Trophoblast cell (in vitro differentiated cells and primary cell): ENCODE measurements at regions not wholly inside any gene's neighbourhood (a gene's known extent, or its start where the extent isn't known, plus 50 kb on each side); places are given as distances from the start of the nearest gene placed in this dataset.

ENCODE experiments used
- DNase-seq, 2 donors: peaks; one replicate each; pipeline ENCODE4 v3.0.0-alpha.2; 2016
- H2AFZ ChIP-seq: 2 replicates; pipeline ENCODE4 v1.6.1; 2013; ENCODE audit warnings: low read length, moderate library complexity, mild to moderate bottlenecking; ENCODE audit not compliant: insufficient read depth, poor library complexity
- H2AK5ac ChIP-seq: 2 replicates; pipeline ENCODE4 v1.6.1; 2013; ENCODE audit warnings: mild to moderate bottlenecking, low read length
- H2BK120ac ChIP-seq: 2 replicates; pipeline ENCODE4 v1.6.1; 2013; ENCODE audit warnings: low read length, mild to moderate bottlenecking, moderate library complexity; ENCODE audit not compliant: insufficient read depth, poor library complexity
- H2BK12ac ChIP-seq: 2 replicates; pipeline ENCODE4 v1.6.1; 2013; ENCODE audit warnings: mild to moderate bottlenecking, low read length, moderate library complexity
- H2BK5ac ChIP-seq: 2 replicates; pipeline ENCODE4 v1.6.1; 2013; ENCODE audit warnings: low read length, low read depth, moderate library complexity, mild to moderate bottlenecking; ENCODE audit not compliant: poor library complexity
- H3K14ac ChIP-seq: 2 replicates; pipeline ENCODE4 v1.6.1; 2013; ENCODE audit warnings: mild to moderate bottlenecking, low read length
- H3K18ac ChIP-seq: 2 replicates; pipeline ENCODE4 v1.6.1; 2013; ENCODE audit warnings: mild to moderate bottlenecking, low read length
- H3K23ac ChIP-seq: 2 replicates; pipeline ENCODE4 v1.6.1; 2013; ENCODE audit warnings: low read length
- H3K27ac ChIP-seq: 2 replicates; pipeline ENCODE4 v1.5.1; 2013; ENCODE audit warnings: low read depth, mild to moderate bottlenecking, inconsistent platforms, low read length, moderate library complexity
- H3K27me3 ChIP-seq: 2 replicates; pipeline ENCODE4 v1.6.1; 2013; ENCODE audit warnings: inconsistent platforms, mild to moderate bottlenecking, low read length, moderate library complexity; ENCODE audit not compliant: insufficient read depth
- H3K36me3 ChIP-seq, 2 experiments: 1 replicate in 1 of 2; 2 replicates in 1 of 2; pipeline ENCODE4 v1.6.1; 2013; ENCODE audit warnings: low read length in 2 of 2, mild to moderate bottlenecking in 2 of 2, moderate library complexity in 1 of 2; ENCODE audit not compliant: insufficient read depth in 2 of 2, control insufficient read depth in 1 of 2
- H3K4ac ChIP-seq: 2 replicates; pipeline ENCODE4 v1.6.1; 2013; ENCODE audit warnings: low read depth, mild to moderate bottlenecking, low read length, moderate library complexity
- H3K4me1 ChIP-seq, 2 experiments: 1 replicate in 1 of 2; 2 replicates in 1 of 2; pipeline ENCODE4 v1.6.1; 2013; ENCODE audit warnings: low read length in 2 of 2, mild to moderate bottlenecking in 2 of 2, moderate library complexity in 1 of 2; ENCODE audit not compliant: insufficient read depth in 2 of 2, control insufficient read depth in 1 of 2
- H3K4me2 ChIP-seq: 2 replicates; pipeline ENCODE4 v1.6.1; 2013; ENCODE audit warnings: inconsistent platforms, mild to moderate bottlenecking, low read length, moderate library complexity
- H3K4me3 ChIP-seq: 2 replicates; pipeline ENCODE4 v1.5.1; 2013; ENCODE audit warnings: mild to moderate bottlenecking, low read depth, low read length, inconsistent platforms
- H3K79me1 ChIP-seq: one replicate; pipeline ENCODE4 v1.6.1; 2013; ENCODE audit warnings: low read length
- H3K79me2 ChIP-seq: 2 replicates; pipeline ENCODE4 v1.6.1; 2013; ENCODE audit warnings: low read length, mild to moderate bottlenecking; ENCODE audit not compliant: control insufficient read depth, insufficient read depth, poor library complexity
- H3K9ac ChIP-seq: 2 replicates; pipeline ENCODE4 v1.6.1; 2013; ENCODE audit warnings: mild to moderate bottlenecking, low read length
- H3K9me3 ChIP-seq: 2 replicates; pipeline ENCODE4 v1.6.1; 2013; ENCODE audit warnings: low read depth, mild to moderate bottlenecking, control low read depth, inconsistent platforms, low read length; ENCODE audit not compliant: insufficient read depth
- H4K12ac ChIP-seq: 2 replicates; pipeline ENCODE4 v1.6.1; 2013; ENCODE audit warnings: low read depth, mild to moderate bottlenecking, low read length, moderate library complexity
- H4K8ac ChIP-seq: 2 replicates; pipeline ENCODE4 v1.6.1; 2013; ENCODE audit warnings: low read depth, mild to moderate bottlenecking, low read length, moderate library complexity
- H4K91ac ChIP-seq: one replicate; pipeline ENCODE4 v1.6.1; 2013; ENCODE audit warnings: low read depth, mild to moderate bottlenecking, low read length, moderate library complexity
- WGBS: extraction: QIAGEN DNeasy Blood & Tissue Kit; methylation state at CpG from one replicate; pipeline ENCODE4 v1.1.7; 2013; ENCODE audit warnings: missing lambda C conversion rate; ENCODE audit not compliant: insufficient read length, insufficient coverage; ENCODE audit errors: extremely low coverage; 5-methylcytosine and 5-hydroxymethylcytosine counted together

DNA sequence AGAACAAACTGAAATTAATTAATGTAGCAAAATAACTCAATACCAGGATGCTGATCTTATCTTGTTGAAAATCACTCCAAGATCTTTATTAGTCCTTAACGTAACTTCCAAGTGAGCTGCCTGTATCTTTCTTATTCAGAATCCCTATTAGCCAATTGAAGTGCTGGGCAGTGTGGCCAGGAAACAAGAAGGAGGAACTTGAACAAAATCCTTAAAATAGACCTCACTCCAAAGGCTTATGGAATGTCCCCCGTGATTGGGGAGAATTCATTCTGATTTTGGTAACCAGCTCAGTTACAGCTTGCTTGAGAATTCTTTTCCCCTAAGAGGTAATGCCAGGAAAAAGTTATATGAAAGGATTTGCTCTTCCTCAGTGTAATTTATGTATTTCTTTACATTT is 171.0 kb downstream of the DEPDC1B start:
- no peak overlapping the region for H3K4me3 ChIP-seq
- H3K23ac ChIP-seq = no peak overlapping the region
- DNase-seq = no peak
- no peak overlapping the region for H2BK120ac ChIP-seq
- H2BK12ac ChIP-seq = no peak overlapping the region
- no peak overlapping the region for H2AFZ ChIP-seq
- H2BK5ac ChIP-seq = no peak overlapping the region
- no peaks in the 10 kb centered on the region for H3K79me2 ChIP-seq
- no peak overlapping the region for H3K4me2 ChIP-seq
- H3K9ac ChIP-seq = no peak overlapping the region
- no peak overlapping the region for H4K91ac ChIP-seq
- H3K9me3 ChIP-seq = no peaks in the 10 kb centered on the region
- H3K4me1 ChIP-seq = no peaks in the 10 kb centered on the region
- peaks cover 0 to 1% of the 10 kb centered on the region in 2 experiments for H3K36me3 ChIP-seq
- H4K8ac ChIP-seq = no peak overlapping the region
- H3K14ac ChIP-seq = no peak overlapping the region
- no peak overlapping the region for H3K4ac ChIP-seq
- H3K27ac ChIP-seq = no peak overlapping the region
- H3K79me1 ChIP-seq = no peaks in the 10 kb centered on the region
- H3K27me3 ChIP-seq = no peaks in the 10 kb centered on the region
- no peak overlapping the region for H2AK5ac ChIP-seq
- no peak overlapping the region for H3K18ac ChIP-seq
- H4K12ac ChIP-seq = no peak overlapping the region
- no CpG with 5 or more reads among the region's 2 CpGs for WGBS

GRCh38 chr5:60527072-60527471 is 172.9 kb downstream of the DEPDC1B start:
- Histone ChIP-seq H3K23ac (no peak overlapping the region), H3K18ac (no peak overlapping the region), H3K79me1 (peaks cover 2% of the 10 kb centered on the region), H3K4me1 (peaks cover 2 to 6% of the 10 kb centered on the region in 2 experiments), H4K91ac (no peak overlapping the region), H3K9me3 (no peaks in the 10 kb centered on the region), H3K27ac (no peak overlapping the region), H2BK120ac (no peak overlapping the region), H2AFZ (no peak overlapping the region), H2AK5ac (no peak overlapping the region), H3K4me2 (no peak overlapping the region), H4K12ac (no peak overlapping the region), H2BK5ac (no peak overlapping the region), H3K4ac (no peak overlapping the region), H4K8ac (no peak overlapping the region), H3K4me3 (no peak overlapping the region), H3K27me3 (no peaks in the 10 kb centered on the region), H3K79me2 (no peaks in the 10 kb centered on the region), H3K9ac (no peak overlapping the region), H3K14ac (no peak overlapping the region), H2BK12ac (no peak overlapping the region), H3K36me3 (peaks cover 0 to 1% of the 10 kb centered on the region in 2 experiments)
- no CpG with 5 or more reads among the region's 5 CpGs for WGBS
- DNase-seq = no peak

DNA sequence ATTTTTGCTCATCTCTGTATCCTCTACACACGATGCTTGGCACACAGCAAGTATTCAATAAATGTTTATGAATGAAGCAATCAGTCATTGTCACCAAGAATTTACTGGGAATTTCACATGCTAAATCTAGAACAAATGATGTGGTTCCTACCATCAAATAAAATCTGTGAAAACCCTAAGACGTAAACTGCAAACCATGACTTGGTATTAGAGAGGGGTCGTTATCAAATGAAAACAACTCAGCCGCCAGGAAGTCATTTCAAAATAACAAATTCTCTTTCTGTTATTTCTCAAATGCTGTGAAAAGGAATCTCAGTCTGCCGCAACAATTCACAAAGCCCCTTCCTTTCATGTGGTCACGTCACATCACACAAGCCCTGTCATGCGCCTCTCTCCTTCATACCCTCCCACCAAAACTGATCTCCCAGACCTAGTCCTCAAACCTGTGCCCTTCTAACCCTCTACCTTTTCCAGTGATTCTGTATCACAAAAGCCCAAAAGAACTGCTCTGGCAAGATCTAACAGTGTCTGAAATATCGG is 173.6 kb downstream of the DEPDC1B start:
- Histone ChIP-seq H3K27me3 (no peaks in the 10 kb centered on the region), H2BK120ac (no peak overlapping the region), H2AK5ac (no peak overlapping the region), H3K9ac (no peak overlapping the region), H3K4me2 (no peak overlapping the region), H3K36me3 (peaks cover 0 to 1% of the 10 kb centered on the region in 2 experiments), H3K27ac (no peak overlapping the region), H3K9me3 (no peaks in the 10 kb centered on the region), H3K18ac (no peak overlapping the region), H3K4me1 (peaks cover 2 to 6% of the 10 kb centered on the region in 2 experiments), H3K4ac (no peak overlapping the region), H3K4me3 (no peak overlapping the region), H4K8ac (no peak overlapping the region), H2AFZ (no peak overlapping the region), H2BK12ac (no peak overlapping the region), H3K79me2 (no peaks in the 10 kb centered on the region), H3K79me1 (peaks cover 2% of the 10 kb centered on the region), H4K91ac (no peak overlapping the region), H3K23ac (no peak overlapping the region), H4K12ac (no peak overlapping the region), H2BK5ac (no peak overlapping the region), H3K14ac (no peak overlapping the region)
- no peak for DNase-seq
- WGBS = no CpG with 5 or more reads among the region's 8 CpGs

GRCh38 chr5:60522292-60522905 is 177.6 kb downstream of the DEPDC1B start:
- Histone ChIP-seq H3K18ac (no peak overlapping the region), H3K9ac (no peak overlapping the region), H3K36me3 (no peaks in the 10 kb centered on the region), H3K14ac (no peak overlapping the region), H4K91ac (no peak overlapping the region), H2BK12ac (no peak overlapping the region), H3K4me1 (peaks cover 2 to 6% of the 10 kb centered on the region in 2 experiments), H3K23ac (no peak overlapping the region), H3K79me1 (peaks cover 2% of the 10 kb centered on the region), H3K9me3 (peaks cover 5% of the 10 kb centered on the region), H3K27me3 (no peaks in the 10 kb centered on the region), H4K8ac (no peak overlapping the region), H4K12ac (no peak overlapping the region), H2AFZ (no peak overlapping the region), H3K4me2 (peak overlapping the region; percentile 2), H2AK5ac (no peak overlapping the region), H2BK120ac (no peak overlapping the region), H3K79me2 (no peaks in the 10 kb centered on the region), H2BK5ac (no peak overlapping the region), H3K4ac (no peak overlapping the region), H3K27ac (no peak overlapping the region), H3K4me3 (no peak overlapping the region)
- no CpG with 5 or more reads among the region's 4 CpGs for WGBS
- DNase-seq = peak; percentile 16 to 25
